Fibroblast of the aortic adventitia (primary cell): ENCODE measurements at regions not wholly inside any gene's neighbourhood (a gene's known extent, or its start where the extent isn't known, plus 50 kb on each side); places are given as distances from the start of the nearest gene placed in this dataset.

Source experiments
- DNase-seq: peaks from one replicate; pipeline ENCODE4 v3.0.0-alpha.2; 2010; ENCODE audit warnings: low read depth
- H3K4me3 ChIP-seq: 2 replicates; pipeline ENCODE4 v1.5.1; 2011; ENCODE audit warnings: low read depth, mild to moderate bottlenecking, control low read depth, low read length, moderate library complexity
- TF ChIP-seq, protein P1 (sequence below): IDR thresholded peaks from 2 replicates; pipeline ENCODE4 v1.5.1; 2011; ENCODE audit warnings: mild to moderate bottlenecking, low read length, control low read depth, inconsistent platforms; ENCODE audit not compliant: insufficient read depth

DNA sequence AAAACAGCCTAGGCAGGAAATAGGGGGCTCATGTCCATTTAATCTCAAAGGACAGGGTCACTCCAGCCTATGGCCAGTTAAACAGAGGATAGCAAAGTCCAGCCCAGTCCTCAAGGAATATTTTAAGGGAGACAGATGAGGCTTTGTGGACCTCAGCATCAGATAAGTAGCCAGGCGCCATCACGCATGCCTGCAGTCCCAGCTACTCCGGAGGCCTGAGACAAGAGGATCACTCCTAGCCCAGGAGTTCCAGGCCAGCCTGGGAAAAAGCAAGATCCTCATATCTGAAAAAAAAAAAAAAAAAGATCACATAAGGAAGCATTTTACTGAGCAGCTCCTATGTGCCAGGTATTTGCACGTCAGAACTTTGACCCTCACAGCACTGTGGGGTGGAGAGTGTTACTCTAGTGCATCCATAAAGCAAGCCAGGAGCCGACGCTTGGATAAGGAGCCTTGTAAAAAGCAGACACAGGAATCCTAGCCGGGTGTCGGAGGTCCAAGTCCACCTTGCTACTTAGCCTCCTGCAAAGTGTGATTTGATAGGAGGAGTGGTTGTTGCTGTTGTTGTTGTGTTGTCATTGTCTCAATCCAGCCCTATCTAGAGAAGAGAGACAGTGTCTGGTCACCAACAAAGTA is 61.8 kb upstream of the DOCK1 start:
- DNase-seq: no peak

DNA sequence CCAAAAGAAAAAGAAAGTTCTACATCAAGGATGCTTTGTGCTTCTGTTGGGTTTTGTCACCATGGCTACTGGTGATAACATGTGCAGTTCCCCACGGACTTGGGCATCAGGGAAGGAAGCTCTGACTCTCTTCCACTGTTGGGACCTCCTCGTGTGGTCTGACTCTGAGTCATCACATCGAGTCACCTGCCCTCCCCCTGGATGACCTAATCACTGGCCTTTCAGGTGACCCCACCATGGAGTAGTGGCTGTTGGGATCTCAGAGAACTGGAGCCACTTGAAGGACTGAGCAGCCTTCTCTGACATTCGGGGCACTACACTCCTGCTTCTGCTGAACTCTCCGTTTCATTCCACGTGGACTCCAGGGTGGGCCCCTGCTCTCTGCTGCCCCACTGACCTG is 60.8 kb upstream of the DOCK1 start:
- H3K4me3 ChIP-seq: no peak overlapping the region
- TF ChIP-seq, protein P1, sequence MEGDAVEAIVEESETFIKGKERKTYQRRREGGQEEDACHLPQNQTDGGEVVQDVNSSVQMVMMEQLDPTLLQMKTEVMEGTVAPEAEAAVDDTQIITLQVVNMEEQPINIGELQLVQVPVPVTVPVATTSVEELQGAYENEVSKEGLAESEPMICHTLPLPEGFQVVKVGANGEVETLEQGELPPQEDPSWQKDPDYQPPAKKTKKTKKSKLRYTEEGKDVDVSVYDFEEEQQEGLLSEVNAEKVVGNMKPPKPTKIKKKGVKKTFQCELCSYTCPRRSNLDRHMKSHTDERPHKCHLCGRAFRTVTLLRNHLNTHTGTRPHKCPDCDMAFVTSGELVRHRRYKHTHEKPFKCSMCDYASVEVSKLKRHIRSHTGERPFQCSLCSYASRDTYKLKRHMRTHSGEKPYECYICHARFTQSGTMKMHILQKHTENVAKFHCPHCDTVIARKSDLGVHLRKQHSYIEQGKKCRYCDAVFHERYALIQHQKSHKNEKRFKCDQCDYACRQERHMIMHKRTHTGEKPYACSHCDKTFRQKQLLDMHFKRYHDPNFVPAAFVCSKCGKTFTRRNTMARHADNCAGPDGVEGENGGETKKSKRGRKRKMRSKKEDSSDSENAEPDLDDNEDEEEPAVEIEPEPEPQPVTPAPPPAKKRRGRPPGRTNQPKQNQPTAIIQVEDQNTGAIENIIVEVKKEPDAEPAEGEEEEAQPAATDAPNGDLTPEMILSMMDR: no peak
- no peak for DNase-seq

More for the DNA sequence above, 61.8 kb upstream of the DOCK1 start:
- TF ChIP-seq, protein P1: no peak
- H3K4me3 ChIP-seq: no peak overlapping the region

DNA sequence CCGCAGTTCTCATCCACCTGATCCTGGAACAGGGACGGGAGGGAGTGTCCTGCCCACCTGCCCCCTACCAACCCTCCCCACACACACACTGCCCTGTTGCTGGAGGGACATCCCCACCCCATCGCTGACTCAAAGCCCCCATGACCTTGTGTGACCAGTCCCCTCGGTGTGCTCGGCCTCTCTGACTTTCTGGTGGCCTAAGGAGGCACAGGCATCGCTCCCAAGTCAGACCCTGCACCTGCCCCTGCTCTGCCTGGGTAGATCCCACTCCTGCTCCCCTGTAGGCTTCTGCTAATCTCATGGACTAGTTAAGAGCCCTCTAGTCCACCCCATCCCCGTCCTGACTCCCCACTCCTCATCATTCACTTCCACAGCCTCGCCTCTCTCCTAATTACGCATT is 58.8 kb upstream of the DOCK1 start:
- no peak overlapping the region for H3K4me3 ChIP-seq
- no peak for DNase-seq
- TF ChIP-seq, protein P1: no peak

DNA sequence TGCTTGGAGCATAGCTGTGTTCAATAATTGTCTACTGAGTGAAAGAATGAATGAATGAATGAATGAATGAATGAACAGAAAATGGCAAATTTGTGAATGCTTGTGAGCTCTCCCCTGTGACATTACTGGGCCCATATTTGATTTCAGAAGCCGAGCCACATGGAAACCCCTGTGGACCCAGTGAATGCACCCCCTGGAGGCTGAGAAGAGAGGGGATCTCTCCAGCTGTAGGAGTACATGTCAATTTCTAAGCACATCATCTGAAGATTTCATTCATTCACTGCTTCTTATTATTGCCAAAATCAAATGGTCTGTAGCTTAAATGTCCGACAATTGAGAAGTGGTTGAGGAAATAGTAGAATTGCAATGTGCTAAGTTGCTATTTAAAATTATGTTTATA is 58.3 kb upstream of the DOCK1 start:
- no peak for DNase-seq
- TF ChIP-seq, protein P1: no peak
- H3K4me3 ChIP-seq: no peak overlapping the region

DNA sequence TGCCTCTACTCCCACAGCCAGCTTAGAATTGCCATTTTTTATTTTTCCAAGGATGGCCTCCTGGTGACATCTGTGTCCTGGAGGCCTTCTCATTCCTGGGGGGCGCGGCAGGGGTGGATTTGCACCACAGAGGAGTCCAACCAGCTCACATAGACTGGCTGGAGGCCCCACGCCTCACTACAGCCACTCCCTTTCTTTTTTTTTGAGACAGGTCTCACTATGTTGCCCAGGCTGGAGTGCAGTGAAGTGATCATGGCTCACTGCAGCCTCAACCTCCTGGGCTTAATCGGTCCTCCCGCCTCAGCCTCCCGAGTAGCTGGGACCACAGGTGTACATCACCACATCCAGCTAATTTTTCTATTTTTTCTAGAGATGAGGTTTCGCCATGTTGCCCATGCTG is 57.6 kb upstream of the DOCK1 start:
- no peak overlapping the region for H3K4me3 ChIP-seq
- no peak for DNase-seq
- TF ChIP-seq, protein P1: no peak

DNA sequence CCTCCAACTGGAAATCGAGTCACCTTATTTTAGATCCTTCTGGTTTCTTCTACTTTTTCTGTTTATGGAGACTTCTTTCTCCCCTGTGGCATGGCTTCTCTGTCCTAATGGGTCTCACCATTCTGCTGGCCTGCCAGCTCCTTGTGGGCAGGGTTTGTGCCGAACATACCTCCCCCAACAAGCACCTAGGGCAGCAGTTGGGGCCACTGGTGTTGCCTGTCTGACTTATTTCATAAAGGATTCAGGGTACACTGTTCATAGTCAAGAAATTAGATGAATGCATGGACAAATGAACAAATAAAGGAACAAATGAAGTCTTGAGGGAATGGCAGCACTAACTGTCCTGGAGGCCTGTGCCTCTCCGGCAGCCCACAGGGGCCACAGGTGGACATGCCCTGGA is 55.6 kb upstream of the DOCK1 start:
- no peak for DNase-seq
- no peak overlapping the region for H3K4me3 ChIP-seq
- TF ChIP-seq, protein P1: no peak

DNA sequence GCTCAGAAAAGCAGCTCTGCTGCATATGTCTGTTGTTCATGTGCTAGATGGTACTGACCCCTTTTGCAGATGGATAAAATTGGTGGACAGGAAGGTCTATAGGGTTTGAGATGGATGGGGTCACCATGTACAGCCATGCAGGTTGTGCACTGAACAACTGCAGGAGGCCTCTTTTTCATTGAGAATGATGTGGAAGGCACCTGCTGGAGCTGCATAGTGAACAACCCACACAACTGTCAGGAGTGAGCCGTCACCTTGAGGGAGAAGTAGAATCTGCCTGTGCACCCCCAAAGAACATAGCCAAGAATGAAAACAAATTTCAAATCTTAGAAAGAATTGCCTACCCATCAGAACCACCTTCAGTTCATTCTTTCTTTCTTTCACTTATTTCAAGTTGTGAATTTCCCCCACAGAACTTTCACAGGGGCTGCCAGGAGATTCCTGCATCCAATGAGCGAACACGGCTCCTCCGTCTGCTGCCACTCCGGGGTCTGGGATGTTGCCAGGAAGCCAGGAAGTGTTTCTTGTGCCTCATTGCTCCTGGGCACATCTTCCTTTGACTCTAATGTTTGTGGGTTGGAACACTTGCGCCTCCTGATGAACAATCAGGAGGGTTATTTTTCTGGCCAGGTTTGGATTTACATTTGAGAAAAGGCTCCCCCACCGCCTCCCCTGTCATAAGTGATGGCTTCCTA is 53.7 kb upstream of the DOCK1 start:
- no peak for DNase-seq
- no peak overlapping the region for H3K4me3 ChIP-seq
- TF ChIP-seq, protein P1: no peak
